ENCODE measurements at regions not wholly inside any gene's neighbourhood (a gene's known extent, or its start where the extent isn't known, plus 50 kb on each side); places are given as distances from the start of the nearest gene placed in this dataset.

- no peak for DNase-seq
Measured at GRCh38 chr3:72337480-72337855, 510.8 kb downstream of the SHQ1 start.

- DNase-seq, result no peak
Measured at GRCh38 chr3:72336821-72337479, 511.3 kb downstream of the SHQ1 start.

GRCh38 chr3:72336114-72336651 lies 512.1 kb downstream of the SHQ1 start:
- no peak for DNase-seq

GRCh38 chr3:72335458-72336095 lies 512.7 kb downstream of the SHQ1 start:
- DNase-seq, result no peak

- no peak for DNase-seq
Measured at GRCh38 chr3:72334681-72335457, 513.4 kb downstream of the SHQ1 start.

- DNase-seq, result no peak
Measured at GRCh38 chr3:72332689-72333088, 515.6 kb downstream of the SHQ1 start.

- DNase-seq, result no peak
Measured at GRCh38 chr3:72332036-72332435, 516.2 kb downstream of the SHQ1 start.

GRCh38 chr3:72331076-72331475 lies 517.2 kb downstream of the SHQ1 start:
- no peak for DNase-seq

- DNase-seq, result no peak
Measured at GRCh38 chr3:72329354-72329753, 518.9 kb downstream of the SHQ1 start.

GRCh38 chr3:72328755-72329277 lies 519.4 kb downstream of the SHQ1 start:
- no peak for DNase-seq

- DNase-seq, result no peak
Measured at GRCh38 chr3:72327008-72327407, 521.2 kb downstream of the SHQ1 start.

GRCh38 chr3:72324253-72324811 lies 523.9 kb downstream of the SHQ1 start:
- no peak for DNase-seq

- DNase-seq, result no peak
Measured at GRCh38 chr3:72323773-72324172, 524.5 kb downstream of the SHQ1 start.

- DNase-seq, result no peak
Measured at GRCh38 chr3:72322264-72322976, 525.8 kb downstream of the SHQ1 start.

GRCh38 chr3:72320955-72321303 lies 527.3 kb downstream of the SHQ1 start:
- DNase-seq, result no peak

GRCh38 chr3:72320095-72320954 lies 527.9 kb downstream of the SHQ1 start:
- DNase-seq, result no peak

GRCh38 chr3:72319194-72320094 lies 528.8 kb downstream of the SHQ1 start:
- DNase-seq, result no peak

- DNase-seq, result no peak
Measured at GRCh38 chr3:72318504-72319193, 529.6 kb downstream of the SHQ1 start.

GRCh38 chr3:72317491-72317890 lies 530.8 kb downstream of the SHQ1 start:
- no peak for DNase-seq
